Stimulated activated CD4-positive, alpha-beta T cell treated with anti-CD3 and anti-CD28 coated beads, TNF-alpha, amount 100 ng/mL, for 48 hours (primary cell): ENCODE measurements at regions not wholly inside any gene's neighbourhood (a gene's known extent, or its start where the extent isn't known, plus 50 kb on each side); places are given as distances from the start of the nearest gene placed in this dataset.

ENCODE experiments used
- DNase-seq, 3 donors: peaks; one replicate each; pipeline ENCODE4 v3.0.0-alpha.2; 2020; ENCODE audit warnings: low read depth in 3 of 3

- DNase-seq: no peak
Measured at GRCh38 chr15:97013491-97013890, 683.0 kb downstream of the NR2F2 start.

GRCh38 chr15:97014001-97014400, 683.5 kb downstream of the NR2F2 start:
- DNase-seq: no peak

GRCh38 chr15:97023488-97023844, 693.0 kb downstream of the NR2F2 start:
- DNase-seq: no peak

GRCh38 chr15:97026781-97027180, 696.3 kb downstream of the NR2F2 start:
- no peak for DNase-seq

- no peak for DNase-seq
Measured at GRCh38 chr15:97027772-97028171, 697.3 kb downstream of the NR2F2 start.

GRCh38 chr15:97030251-97030650, 699.8 kb downstream of the NR2F2 start:
- no peak for DNase-seq

GRCh38 chr15:97036301-97036700, 705.8 kb downstream of the NR2F2 start:
- DNase-seq: no peak

- no peak for DNase-seq
Measured at GRCh38 chr15:97037080-97037479, 706.6 kb downstream of the NR2F2 start.

- DNase-seq: no peak
Measured at GRCh38 chr15:97045666-97046421, 715.3 kb downstream of the NR2F2 start.

- no peak for DNase-seq
Measured at GRCh38 chr15:97052513-97052912, 722.0 kb downstream of the NR2F2 start.

GRCh38 chr15:97053635-97054034, 723.1 kb downstream of the NR2F2 start:
- no peak for DNase-seq

GRCh38 chr15:97057503-97057902, 727.0 kb downstream of the NR2F2 start:
- no peak for DNase-seq

GRCh38 chr15:97059281-97059680, 728.8 kb downstream of the NR2F2 start:
- no peak for DNase-seq

- DNase-seq: no peak
Measured at GRCh38 chr15:97061392-97061791, 730.9 kb downstream of the NR2F2 start.

GRCh38 chr15:97071668-97072067, 741.2 kb downstream of the NR2F2 start:
- DNase-seq: no peak

GRCh38 chr15:97072545-97072944, 742.0 kb downstream of the NR2F2 start:
- DNase-seq: no peak

GRCh38 chr15:97076011-97076410, 745.5 kb downstream of the NR2F2 start:
- no peak for DNase-seq

GRCh38 chr15:97077975-97078374, 747.5 kb downstream of the NR2F2 start:
- DNase-seq: no peak

- no peak for DNase-seq
Measured at GRCh38 chr15:97078591-97078990, 748.1 kb downstream of the NR2F2 start.

GRCh38 chr15:97081666-97082226, 751.2 kb downstream of the NR2F2 start:
- no peak for DNase-seq

- DNase-seq: no peak
Measured at GRCh38 chr15:97082830-97083229, 752.3 kb downstream of the NR2F2 start.

GRCh38 chr15:97084650-97085049, 754.1 kb downstream of the NR2F2 start:
- DNase-seq: no peak

GRCh38 chr15:97085731-97086130, 755.2 kb downstream of the NR2F2 start:
- DNase-seq: no peak
